RPMI8226 (cell line): ENCODE measurements at regions not wholly inside any gene's neighbourhood (a gene's known extent, or its start where the extent isn't known, plus 50 kb on each side); places are given as distances from the start of the nearest gene placed in this dataset.
"Not testable (repeated sequence)": the region's sequence is repeated elsewhere in the genome, so short reads cannot be mapped to it uniquely, and the experiment has no call there.

Source experiments
- DNase-seq: peaks from one replicate; pipeline ENCODE4 v3.0.0-alpha.2; 2015

GRCh38 chr5:177664737-177665136, 64.8 kb downstream of the B4GALT7 start:
- not testable (repeated sequence) for DNase-seq

GRCh38 chr5:177665172-177665571, 65.2 kb downstream of the B4GALT7 start:
- not testable (repeated sequence) for DNase-seq

- not testable (repeated sequence) for DNase-seq
Observed at GRCh38 chr5:177665960-177666359, 66.0 kb downstream of the B4GALT7 start.

GRCh38 chr5:177671035-177671754, 71.3 kb downstream of the B4GALT7 start:
- not testable (repeated sequence) for DNase-seq

- peak; percentile 57 for DNase-seq
Observed at GRCh38 chr5:177671755-177672690, 72.1 kb downstream of the B4GALT7 start.
